GM12865 (cell line): ENCODE measurements at regions not wholly inside any gene's neighbourhood (a gene's known extent, or its start where the extent isn't known, plus 50 kb on each side); places are given as distances from the start of the nearest gene placed in this dataset.

Experiments used
- DNase-seq: peaks from one replicate; pipeline ENCODE4 v3.0.0; 2010; ENCODE audit warnings: low read depth
- H3K4me3 ChIP-seq: 2 replicates; pipeline ENCODE4 v1.5.1; 2011; ENCODE audit warnings: mild to moderate bottlenecking, low read depth, low read length, control low read depth
- CTCF ChIP-seq: IDR thresholded peaks from 2 replicates; pipeline ENCODE4 v1.5.1; 2011; ENCODE audit warnings: low read length, control low read depth, low read depth, inconsistent platforms; ENCODE audit not compliant: insufficient read depth; ENCODE audit errors: missing control alignments

GRCh38 chr2:43116988-43117387 lies 109.4 kb downstream of the ZFP36L2 start:
- no peak overlapping the region for H3K4me3 ChIP-seq
- TF ChIP-seq CTCF = no peak

GRCh38 chr2:43115881-43116280 lies 110.5 kb downstream of the ZFP36L2 start:
- TF ChIP-seq CTCF = no peak
- no peak overlapping the region for H3K4me3 ChIP-seq
- DNase-seq = no peak

More at GRCh38 chr2:43116988-43117387, 109.4 kb downstream of the ZFP36L2 start:
- no peak for DNase-seq

- no peak for TF ChIP-seq CTCF
- no peak overlapping the region for H3K4me3 ChIP-seq
- DNase-seq = no peak
Observed at GRCh38 chr2:43114210-43114609, 112.2 kb downstream of the ZFP36L2 start.

GRCh38 chr2:43111788-43112554 lies 114.4 kb downstream of the ZFP36L2 start:
- no peak for DNase-seq
- TF ChIP-seq CTCF = no peak
- no peak overlapping the region for H3K4me3 ChIP-seq

GRCh38 chr2:43110442-43110871 lies 115.9 kb downstream of the ZFP36L2 start:
- no peak for TF ChIP-seq CTCF
- H3K4me3 ChIP-seq = no peak overlapping the region
- DNase-seq = no peak

- TF ChIP-seq CTCF = no peak
- no peak for DNase-seq
- no peak overlapping the region for H3K4me3 ChIP-seq
Observed at GRCh38 chr2:43109261-43109743, 117.1 kb downstream of the ZFP36L2 start.

GRCh38 chr2:43107679-43108078 lies 118.7 kb downstream of the ZFP36L2 start:
- H3K4me3 ChIP-seq = no peak overlapping the region
- DNase-seq = no peak
- TF ChIP-seq CTCF = no peak
